Epithelial cell of esophagus (primary cell): ENCODE measurements at regions not wholly inside any gene's neighbourhood (a gene's known extent, or its start where the extent isn't known, plus 50 kb on each side); places are given as distances from the start of the nearest gene placed in this dataset.
A peak's percentile ranks its signal among the peaks of the same experiment; 100 is the strongest.

Experiments used
- DNase-seq: peaks from one replicate; pipeline ENCODE4 v3.0.0; 2010; ENCODE audit warnings: low read depth
- H3K4me3 ChIP-seq: 2 replicates; pipeline ENCODE4 v1.5.1; 2011; ENCODE audit warnings: mild to moderate bottlenecking, low read length, control low read depth
- TF ChIP-seq, protein P1 (sequence below): IDR thresholded peaks from 2 replicates; pipeline ENCODE4 v1.5.1; 2011; ENCODE audit warnings: low read depth, mild to moderate bottlenecking, low read length, control low read depth, inconsistent platforms; ENCODE audit not compliant: insufficient read depth; ENCODE audit errors: missing control alignments

DNA sequence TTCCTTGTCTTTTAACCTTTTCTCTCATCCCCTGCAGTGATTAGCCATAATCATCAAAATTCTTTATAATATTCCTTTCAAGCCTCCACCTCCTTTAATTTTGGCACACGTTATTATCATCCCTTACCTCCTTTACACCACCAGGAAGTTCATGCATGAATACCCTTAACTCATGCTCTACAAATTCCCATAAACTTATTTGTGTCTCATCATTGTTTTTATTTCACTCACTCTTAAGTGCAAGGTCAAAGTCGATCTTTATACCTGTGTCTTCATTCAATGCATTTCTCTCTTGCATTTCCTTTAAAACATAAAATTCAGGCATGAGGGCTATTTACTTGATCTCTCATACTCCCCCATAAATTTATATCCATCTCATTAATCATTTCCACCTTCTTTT lies 1064.6 kb upstream of the CADM2 start:
- TF ChIP-seq, protein P1, sequence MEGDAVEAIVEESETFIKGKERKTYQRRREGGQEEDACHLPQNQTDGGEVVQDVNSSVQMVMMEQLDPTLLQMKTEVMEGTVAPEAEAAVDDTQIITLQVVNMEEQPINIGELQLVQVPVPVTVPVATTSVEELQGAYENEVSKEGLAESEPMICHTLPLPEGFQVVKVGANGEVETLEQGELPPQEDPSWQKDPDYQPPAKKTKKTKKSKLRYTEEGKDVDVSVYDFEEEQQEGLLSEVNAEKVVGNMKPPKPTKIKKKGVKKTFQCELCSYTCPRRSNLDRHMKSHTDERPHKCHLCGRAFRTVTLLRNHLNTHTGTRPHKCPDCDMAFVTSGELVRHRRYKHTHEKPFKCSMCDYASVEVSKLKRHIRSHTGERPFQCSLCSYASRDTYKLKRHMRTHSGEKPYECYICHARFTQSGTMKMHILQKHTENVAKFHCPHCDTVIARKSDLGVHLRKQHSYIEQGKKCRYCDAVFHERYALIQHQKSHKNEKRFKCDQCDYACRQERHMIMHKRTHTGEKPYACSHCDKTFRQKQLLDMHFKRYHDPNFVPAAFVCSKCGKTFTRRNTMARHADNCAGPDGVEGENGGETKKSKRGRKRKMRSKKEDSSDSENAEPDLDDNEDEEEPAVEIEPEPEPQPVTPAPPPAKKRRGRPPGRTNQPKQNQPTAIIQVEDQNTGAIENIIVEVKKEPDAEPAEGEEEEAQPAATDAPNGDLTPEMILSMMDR, result no peak
- no peak for DNase-seq
- H3K4me3 ChIP-seq, result no peak overlapping the region

DNA sequence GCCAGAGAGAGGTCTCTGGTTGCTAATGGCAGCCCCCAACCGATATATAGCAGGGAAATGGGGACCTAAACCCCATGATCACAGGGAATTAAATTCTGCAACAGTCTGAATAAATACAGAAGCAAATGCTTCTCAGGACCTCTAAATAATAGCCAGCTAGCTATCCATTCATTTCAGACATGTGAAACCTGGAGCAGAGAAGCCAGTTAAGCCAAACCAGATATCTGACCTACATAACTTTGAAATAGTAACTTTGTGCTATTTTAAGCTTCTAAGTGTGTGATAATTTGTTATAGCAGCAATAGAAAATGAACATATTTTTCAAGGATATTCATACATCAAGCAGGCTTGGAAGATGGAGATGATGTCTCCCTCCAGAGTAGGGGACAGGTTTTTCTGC lies 1062.9 kb upstream of the CADM2 start:
- TF ChIP-seq, protein P1, result no peak
- no peak for DNase-seq

DNA sequence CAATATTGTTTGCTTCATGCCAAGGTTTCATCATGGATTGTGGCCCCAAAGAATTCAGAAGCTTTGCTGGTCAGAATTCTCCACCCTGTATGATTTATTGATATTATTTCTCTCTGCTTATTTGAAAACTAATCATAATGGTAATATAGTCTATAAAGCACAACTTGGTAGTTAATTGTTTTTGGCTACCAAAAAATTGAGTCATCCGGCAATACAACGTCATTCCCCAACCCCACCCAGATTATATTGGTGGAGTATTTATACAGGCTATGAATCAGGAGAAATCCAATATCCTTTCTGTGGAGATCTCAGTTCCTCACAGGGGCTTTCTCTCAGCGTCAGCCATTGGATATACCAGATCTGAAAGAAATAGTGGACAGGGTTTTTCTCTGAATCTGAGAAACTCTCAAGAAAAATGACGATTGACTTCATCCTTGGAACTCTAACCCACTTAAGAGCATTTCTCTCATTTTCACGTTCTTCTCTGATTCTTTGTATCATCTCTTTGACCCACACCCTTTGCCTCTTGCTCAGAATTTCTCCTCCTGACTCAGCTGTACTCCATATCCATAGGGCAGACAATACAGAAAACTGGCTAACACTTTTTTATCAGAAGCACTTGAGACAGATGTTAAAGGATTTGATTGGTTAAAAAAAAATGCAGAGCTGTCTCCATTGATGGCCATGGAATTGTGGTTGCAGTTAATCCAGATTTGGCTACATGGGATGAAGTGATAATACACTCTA lies 1055.8 kb upstream of the CADM2 start:
- no peak for DNase-seq
- TF ChIP-seq, protein P1, result no peak

More for the DNA sequence above, 1062.9 kb upstream of the CADM2 start:
- no peak overlapping the region for H3K4me3 ChIP-seq

DNA sequence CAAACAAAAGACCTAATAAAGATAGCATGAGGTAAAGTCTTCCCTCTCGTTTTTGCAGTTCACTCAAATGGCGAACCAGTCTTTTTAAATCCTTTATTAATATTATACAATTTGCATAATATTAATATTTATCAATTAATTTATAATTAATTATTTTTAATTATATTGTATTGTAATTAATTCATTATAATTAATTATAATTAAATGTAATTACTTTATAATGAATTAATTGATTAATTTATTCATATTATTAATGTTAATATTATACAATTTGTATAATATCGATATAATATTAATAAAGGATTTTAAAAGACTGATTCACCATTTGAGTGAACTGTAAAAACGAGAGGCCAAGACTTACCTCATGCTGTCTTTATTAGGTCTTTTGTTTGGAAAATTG lies 1045.4 kb upstream of the CADM2 start:
- H3K4me3 ChIP-seq, result no peak overlapping the region
- DNase-seq, result no peak
- TF ChIP-seq, protein P1, result no peak

More for the DNA sequence above, 1055.8 kb upstream of the CADM2 start:
- H3K4me3 ChIP-seq, result no peak overlapping the region

DNA sequence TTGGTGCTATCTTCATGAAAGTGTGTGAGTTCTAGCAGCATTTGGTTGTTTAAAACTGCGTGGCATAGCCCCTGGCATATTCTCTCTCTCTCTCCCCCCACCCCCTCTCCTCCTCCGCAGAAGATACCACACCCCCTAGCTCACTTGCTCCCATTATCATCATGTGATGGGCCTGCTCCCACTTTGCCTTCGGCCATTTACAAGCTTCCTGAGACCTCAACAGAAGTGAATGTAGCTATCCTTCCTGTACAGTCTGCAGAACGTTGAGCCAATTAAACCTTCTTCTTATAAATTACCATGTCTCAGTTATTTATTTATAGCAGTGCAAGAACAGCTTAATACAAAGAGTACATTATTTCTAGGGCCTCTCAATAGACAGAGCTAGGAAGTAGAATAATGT lies 1032.5 kb upstream of the CADM2 start:
- H3K4me3 ChIP-seq, result no peak overlapping the region
- no peak for DNase-seq
- TF ChIP-seq, protein P1, result no peak

DNA sequence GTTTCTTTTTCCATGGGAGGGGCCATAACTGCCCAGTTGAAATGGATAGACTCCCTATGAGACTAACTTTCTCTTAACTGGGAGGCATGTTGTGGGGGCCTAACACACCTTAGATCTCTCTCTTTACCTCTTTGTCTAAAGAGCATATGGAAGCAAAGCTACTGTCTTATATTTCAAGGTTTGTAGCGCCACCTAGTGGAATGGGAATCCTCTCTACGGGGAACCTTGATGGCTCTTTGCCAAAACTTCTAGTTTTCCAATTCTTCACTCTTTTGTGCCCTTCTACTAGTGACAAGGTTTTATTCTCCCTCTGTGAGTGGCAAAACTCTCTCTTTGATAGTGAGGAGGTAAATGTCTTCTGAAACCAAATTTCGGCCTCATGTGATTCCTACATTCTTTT lies 1030.4 kb upstream of the CADM2 start:
- TF ChIP-seq, protein P1, result peak; percentile 19
- no peak overlapping the region for H3K4me3 ChIP-seq
- DNase-seq, result peak; percentile 37

DNA sequence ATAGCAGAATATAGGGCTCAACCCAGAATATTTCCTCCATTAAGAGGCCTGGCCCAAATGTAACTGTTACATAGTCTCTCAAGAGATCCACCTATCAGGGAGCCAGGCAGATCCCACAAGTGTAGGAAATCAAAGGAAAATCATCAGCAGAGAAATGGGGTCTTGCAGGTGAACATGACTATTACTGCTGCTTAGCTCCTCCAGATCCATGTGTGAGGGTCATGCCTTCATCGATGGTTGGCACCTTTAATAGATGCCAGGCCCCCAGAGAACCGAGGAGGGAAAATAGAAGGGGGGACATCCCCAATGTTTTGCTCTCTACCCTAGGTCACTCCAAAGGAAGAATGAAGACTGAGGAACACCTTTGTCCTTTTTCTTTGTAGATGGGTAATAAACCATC lies 1029.9 kb upstream of the CADM2 start:
- TF ChIP-seq, protein P1, result no peak
- DNase-seq, result peak; percentile 12
- H3K4me3 ChIP-seq, result no peak overlapping the region
